Breast epithelium (tissue), 4 donors: ENCODE measurements at regions not wholly inside any gene's neighbourhood (a gene's known extent, or its start where the extent isn't known, plus 50 kb on each side); places are given as distances from the start of the nearest gene placed in this dataset.

Experiments
- DNase-seq, 2 donors: peaks; one replicate each; pipeline ENCODE4 v3.0.0-alpha.2; 2019; ENCODE audit warnings: low spot score in 2 of 2
- H3K27ac ChIP-seq, 2 donors: fragments of 200-600 bp; sonication (generic) in 1 of 2; one replicate each; pipeline ENCODE4 v1.5.1; 2016 to 2019; ENCODE audit warnings: mild to moderate bottlenecking in 1 of 2
- H3K27me3 ChIP-seq, 2 donors: fragments of 200-600 bp; sonication (generic) in 1 of 2; one replicate each; pipeline versions ENCODE4 v1.5.1 to v1.6.0; 2017 to 2019; ENCODE audit warnings: control low read depth in 1 of 2, mild to moderate bottlenecking in 1 of 2
- H3K36me3 ChIP-seq: fragments of 200-600 bp; one replicate; pipeline ENCODE4 v1.5.1; 2019
- H3K4me1 ChIP-seq, 2 donors: fragments of 200-600 bp; sonication (generic); one replicate each; pipeline ENCODE4 v1.5.1; 2016 to 2019; ENCODE audit warnings: control low read depth in 1 of 2
- H3K4me3 ChIP-seq, 3 donors: fragments of 200-600 bp; sonication (generic); 1 replicate in 2 of 3; 2 replicates in 1 of 3; pipeline ENCODE4 v1.5.1; 2016 to 2019; ENCODE audit warnings: mild to moderate bottlenecking in 3 of 3, moderate library complexity in 2 of 3
- H3K9me3 ChIP-seq, 2 donors: fragments of 200-600 bp; sonication (generic) in 1 of 2; one replicate each; pipeline ENCODE4 v1.5.1; 2016 to 2019; ENCODE audit warnings: control low read depth in 1 of 2
- POLR2A ChIP-seq: fragments of 450-650 bp; IDR thresholded peaks from one replicate; pipeline ENCODE4 v1.6.1; 2016; ENCODE audit warnings: antibody characterized with exemption, mild to moderate bottlenecking, moderate library complexity
- POLR2AphosphoS5 ChIP-seq, 3 donors: sonication (generic); formaldehyde crosslinking; IDR thresholded peaks; one replicate each; pipeline ENCODE4 v1.6.1; 2017; ENCODE audit warnings: antibody characterized with exemption in 3 of 3
- intact Hi-C: fragments of 100-400 bp; cut with DNase I; formaldehyde crosslinking; loops from one replicate; pipeline ENCODE4 v1.15.1; 2023; ENCODE audit warnings: low total_unique reads
- TF ChIP-seq, protein P1 (sequence below), 3 donors: fragments of 450-650 bp; IDR thresholded peaks; one replicate each; pipeline ENCODE4 v1.5.1; 2016 to 2017; ENCODE audit warnings: antibody characterized with exemption in 3 of 3, mild to moderate bottlenecking in 3 of 3, moderate library complexity in 3 of 3

DNA sequence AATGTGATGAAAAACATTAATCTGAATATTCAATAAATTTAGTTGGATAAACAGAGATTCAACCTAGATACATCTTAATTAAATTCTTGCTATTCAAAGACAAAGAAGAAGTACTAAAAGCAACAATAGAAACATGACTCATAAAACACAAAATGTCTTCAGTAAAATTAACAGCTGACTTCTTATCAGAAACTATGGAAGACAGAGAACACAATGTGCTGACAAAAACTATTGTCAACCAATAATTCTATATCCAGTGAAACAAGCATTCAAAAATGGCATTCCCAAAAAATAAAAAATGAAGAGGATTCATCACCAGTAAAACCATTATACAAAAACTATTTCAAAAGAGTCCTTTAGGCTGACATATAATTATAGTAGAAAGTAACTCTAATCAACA lies 400.5 kb upstream of the SORCS1 start:
- TF ChIP-seq POLR2AphosphoS5 (IDR thresholded peaks at IDR 0.05) (no peak), POLR2A (no peak)
- TF ChIP-seq, protein P1, sequence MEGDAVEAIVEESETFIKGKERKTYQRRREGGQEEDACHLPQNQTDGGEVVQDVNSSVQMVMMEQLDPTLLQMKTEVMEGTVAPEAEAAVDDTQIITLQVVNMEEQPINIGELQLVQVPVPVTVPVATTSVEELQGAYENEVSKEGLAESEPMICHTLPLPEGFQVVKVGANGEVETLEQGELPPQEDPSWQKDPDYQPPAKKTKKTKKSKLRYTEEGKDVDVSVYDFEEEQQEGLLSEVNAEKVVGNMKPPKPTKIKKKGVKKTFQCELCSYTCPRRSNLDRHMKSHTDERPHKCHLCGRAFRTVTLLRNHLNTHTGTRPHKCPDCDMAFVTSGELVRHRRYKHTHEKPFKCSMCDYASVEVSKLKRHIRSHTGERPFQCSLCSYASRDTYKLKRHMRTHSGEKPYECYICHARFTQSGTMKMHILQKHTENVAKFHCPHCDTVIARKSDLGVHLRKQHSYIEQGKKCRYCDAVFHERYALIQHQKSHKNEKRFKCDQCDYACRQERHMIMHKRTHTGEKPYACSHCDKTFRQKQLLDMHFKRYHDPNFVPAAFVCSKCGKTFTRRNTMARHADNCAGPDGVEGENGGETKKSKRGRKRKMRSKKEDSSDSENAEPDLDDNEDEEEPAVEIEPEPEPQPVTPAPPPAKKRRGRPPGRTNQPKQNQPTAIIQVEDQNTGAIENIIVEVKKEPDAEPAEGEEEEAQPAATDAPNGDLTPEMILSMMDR (IDR thresholded peaks at IDR 0.05), result no peak
- Histone ChIP-seq H3K9me3 (peaks cover 5 to 10% of the 10 kb centered on the region in 2 donors), H3K27me3 (no peaks in the 10 kb centered on the region), H3K36me3 (no peaks in the 10 kb centered on the region), H3K27ac (no peak overlapping the region), H3K4me1 (no peaks in the 10 kb centered on the region), H3K4me3 (no peak overlapping the region)
- intact Hi-C loops, result no loop called here
- no peak for DNase-seq

DNA sequence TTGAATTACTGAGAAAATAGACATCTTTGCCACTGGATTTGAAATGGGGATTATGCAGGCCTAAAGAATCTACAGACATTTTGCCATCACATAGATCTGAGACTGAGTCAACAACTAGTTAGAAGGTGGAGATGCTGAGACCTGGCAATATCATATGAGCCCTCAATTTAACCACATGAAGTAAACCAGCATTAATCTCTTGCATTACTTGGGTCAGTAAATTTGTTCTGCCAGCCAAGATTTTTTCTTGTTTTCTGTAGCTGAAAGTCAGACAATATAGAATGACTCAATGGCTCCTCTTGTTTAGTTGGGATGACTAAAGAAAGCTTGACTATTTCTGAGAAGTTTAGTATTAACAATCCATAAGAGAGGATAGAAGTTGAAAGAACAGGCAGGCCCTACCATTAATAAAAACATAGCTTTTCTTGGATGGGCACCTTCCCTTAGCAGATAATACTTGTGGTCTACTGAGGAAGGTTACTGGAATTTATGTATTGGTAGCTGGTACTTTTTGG lies 396.7 kb upstream of the SORCS1 start:
- no peak for TF ChIP-seq POLR2A
- TF ChIP-seq POLR2AphosphoS5 (IDR thresholded peaks at IDR 0.05), result no peak
- TF ChIP-seq, protein P1 (IDR thresholded peaks at IDR 0.05), result no peak
- Histone ChIP-seq H3K27ac (no peak overlapping the region), H3K4me3 (no peak overlapping the region), H3K4me1 (no peaks in the 10 kb centered on the region), H3K9me3 (peaks cover 0 to 10% of the 10 kb centered on the region in 2 donors), H3K27me3 (no peaks in the 10 kb centered on the region), H3K36me3 (no peaks in the 10 kb centered on the region)
- intact Hi-C loops, result no loop called here
- DNase-seq, result no peak

DNA sequence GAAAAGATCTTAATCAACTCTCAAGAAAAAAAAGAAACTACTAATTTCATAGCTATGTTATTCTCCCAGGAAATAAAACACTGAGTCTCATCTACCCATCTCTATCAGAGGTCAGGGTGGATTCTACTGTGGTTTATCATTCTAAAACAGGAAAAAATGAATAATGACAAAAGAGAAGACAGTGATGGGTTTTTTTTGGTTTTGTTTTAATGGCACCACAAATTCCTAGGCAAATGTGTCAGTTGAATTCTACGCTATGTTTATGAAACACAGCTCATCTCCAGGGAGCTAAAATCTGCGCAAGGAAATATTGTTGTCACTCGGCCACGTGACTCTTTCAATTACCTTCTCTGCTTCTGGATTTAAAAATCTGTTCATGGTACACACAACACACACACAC lies 393.4 kb upstream of the SORCS1 start:
- no peak overlapping the region for H3K27ac ChIP-seq
- H3K4me3 ChIP-seq, result no peak overlapping the region
- no peaks in the 10 kb centered on the region for H3K9me3 ChIP-seq
- DNase-seq, result no peak
- intact Hi-C loops, result no loop called here
- H3K27me3 ChIP-seq, result no peaks in the 10 kb centered on the region
- H3K4me1 ChIP-seq, result no peaks in the 10 kb centered on the region
- TF ChIP-seq, protein P1 (IDR thresholded peaks at IDR 0.05), result no peak
- TF ChIP-seq POLR2A, result no peak
- no peak for TF ChIP-seq POLR2AphosphoS5 (IDR thresholded peaks at IDR 0.05)
- no peaks in the 10 kb centered on the region for H3K36me3 ChIP-seq

DNA sequence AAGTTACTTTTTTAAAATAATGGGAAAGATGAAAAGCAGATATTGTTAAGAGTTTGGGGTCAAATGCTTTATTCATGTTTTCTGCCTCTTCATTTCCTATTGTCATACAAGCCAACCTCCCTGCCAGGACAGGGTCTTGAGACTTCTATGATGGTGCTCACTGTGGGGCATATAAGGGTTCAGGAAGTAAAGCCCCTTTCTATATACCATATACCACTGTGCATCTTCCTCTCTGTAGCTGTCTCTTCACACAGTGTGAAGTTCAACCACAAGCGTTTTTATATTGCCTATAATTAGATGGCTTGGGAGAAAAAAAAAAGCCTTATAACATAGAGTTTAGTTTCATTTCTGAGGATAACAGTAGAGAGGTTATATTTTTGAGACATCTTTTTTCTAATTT lies 389.8 kb upstream of the SORCS1 start:
- no peaks in the 10 kb centered on the region for H3K4me1 ChIP-seq
- no peaks in the 10 kb centered on the region for H3K27me3 ChIP-seq
- H3K9me3 ChIP-seq, result no peaks in the 10 kb centered on the region
- TF ChIP-seq POLR2A (no peak), POLR2AphosphoS5 (IDR thresholded peaks at IDR 0.05) (no peak)
- TF ChIP-seq, protein P1 (IDR thresholded peaks at IDR 0.05), result no peak
- DNase-seq, result no peak
- H3K27ac ChIP-seq, result no peak overlapping the region
- intact Hi-C loops, result no loop called here
- no peaks in the 10 kb centered on the region for H3K36me3 ChIP-seq
- no peak overlapping the region for H3K4me3 ChIP-seq

DNA sequence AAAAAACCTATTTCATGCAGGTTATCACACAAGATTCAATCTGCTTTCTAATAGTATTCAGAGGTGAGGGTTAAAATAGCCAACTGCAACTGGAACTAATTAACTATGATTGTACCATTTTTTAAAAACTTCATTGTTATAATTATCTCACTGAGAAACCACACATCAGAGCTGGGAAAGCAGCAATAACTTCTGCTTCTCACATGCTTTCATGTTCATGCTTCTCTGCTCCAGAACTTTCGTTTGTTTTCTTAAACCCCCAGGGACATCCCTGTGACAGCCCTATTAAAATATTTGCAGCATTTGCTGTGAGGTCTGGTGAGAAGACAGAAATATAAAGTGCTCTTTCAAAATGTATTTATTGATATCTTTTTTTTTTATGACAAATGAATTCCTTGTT lies 389.0 kb upstream of the SORCS1 start:
- TF ChIP-seq POLR2AphosphoS5 (IDR thresholded peaks at IDR 0.05), result no peak
- TF ChIP-seq, protein P1 (IDR thresholded peaks at IDR 0.05), result no peak
- TF ChIP-seq POLR2A, result no peak

More for the DNA sequence above, 389.0 kb upstream of the SORCS1 start:
- Histone ChIP-seq H3K27me3 (no peaks in the 10 kb centered on the region), H3K27ac (no peak overlapping the region), H3K4me3 (no peak overlapping the region), H3K4me1 (no peaks in the 10 kb centered on the region), H3K36me3 (no peaks in the 10 kb centered on the region), H3K9me3 (no peaks in the 10 kb centered on the region)
- no peak for DNase-seq
- intact Hi-C loops, result no loop called here
